ENCODE measurements at regions not wholly inside any gene's neighbourhood (a gene's known extent, or its start where the extent isn't known, plus 50 kb on each side); places are given as distances from the start of the nearest gene placed in this dataset.
"Not testable (repeated sequence)": the region's sequence is repeated elsewhere in the genome, so short reads cannot be mapped to it uniquely, and the experiment has no call there.

DNA sequence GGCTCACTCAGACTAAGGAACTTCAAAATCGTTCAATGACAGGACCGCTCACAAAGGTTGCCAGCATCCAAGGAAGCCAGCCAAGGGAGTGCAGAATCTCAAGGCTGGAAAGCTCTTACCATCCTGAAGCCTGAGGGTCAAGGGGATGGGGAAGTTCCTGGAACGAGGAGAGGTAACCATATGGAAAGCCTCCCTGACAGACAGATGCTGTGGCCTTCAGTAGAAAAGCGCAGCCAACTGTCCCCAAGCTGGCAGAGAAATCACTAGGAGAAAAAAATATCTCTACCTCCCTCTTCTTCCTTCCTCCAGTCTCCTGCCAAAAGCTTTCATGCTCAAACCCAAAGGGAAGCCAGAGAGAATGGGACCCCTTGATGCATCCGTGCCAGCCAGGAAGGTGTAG is 90.5 kb upstream of the RANBP3L start:
- DNase-seq = no peak

GRCh38 chr5:36392818-36393217 is 91.1 kb upstream of the RANBP3L start:
- DNase-seq = no peak

DNA sequence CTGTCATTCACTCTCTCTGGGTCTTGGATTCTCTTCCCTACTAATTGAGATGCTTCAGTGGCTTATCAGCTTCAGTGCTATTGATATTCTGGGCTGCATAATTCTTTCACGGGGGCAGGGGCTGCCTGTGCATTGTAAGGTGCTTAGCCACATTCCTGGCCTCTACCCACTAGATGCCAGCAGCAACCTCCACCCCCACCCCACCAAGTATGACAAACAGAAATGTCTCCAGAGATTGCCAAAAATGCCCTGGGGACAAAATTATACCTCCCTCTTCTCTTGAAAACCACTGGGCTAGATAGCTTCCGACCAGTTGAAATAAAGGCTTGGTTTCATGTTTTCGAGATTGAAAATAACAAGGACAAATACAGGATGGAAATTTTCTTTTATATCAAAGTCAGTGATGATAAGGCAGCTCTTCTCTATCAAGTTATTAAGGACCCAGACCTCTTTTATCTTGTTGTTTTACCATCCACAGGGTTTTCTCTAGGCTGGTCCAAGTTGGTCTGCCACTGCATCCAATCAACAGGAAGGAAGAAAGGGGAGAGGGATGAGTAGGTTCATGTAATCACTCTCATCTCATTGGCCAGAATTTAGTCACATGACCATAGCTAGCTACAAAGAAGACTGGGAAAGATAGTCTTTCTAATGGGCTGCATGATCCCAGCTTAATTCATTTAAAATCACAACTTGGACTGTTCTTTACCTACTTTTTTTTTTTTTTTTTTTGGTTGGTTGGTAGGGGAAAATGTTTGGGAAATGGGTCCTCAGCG is 92.1 kb upstream of the RANBP3L start:
- DNase-seq = no peak

DNA sequence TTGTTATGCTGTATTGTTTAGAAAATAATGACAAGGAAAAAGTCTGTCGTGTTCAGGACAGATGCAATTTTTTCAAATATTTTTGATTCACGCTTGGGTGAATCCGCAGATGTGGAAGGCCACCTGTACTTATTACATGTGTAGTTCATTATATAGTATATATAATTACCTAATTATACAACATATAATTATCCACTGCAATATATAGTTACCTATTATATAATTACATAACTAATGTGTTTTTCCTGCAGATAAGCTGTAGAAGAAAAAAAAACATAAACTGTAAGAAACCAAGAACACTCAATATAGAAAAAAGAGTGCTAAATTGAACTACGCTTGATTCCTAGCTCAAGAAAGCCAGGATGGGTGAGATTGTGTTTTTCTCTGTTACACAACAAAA is 93.6 kb upstream of the RANBP3L start:
- no peak for DNase-seq

GRCh38 chr5:36395947-36396346 is 94.2 kb upstream of the RANBP3L start:
- DNase-seq = not testable (repeated sequence)

- no peak for DNase-seq
Observed at GRCh38 chr5:36396640-36397039, 94.9 kb upstream of the RANBP3L start.

DNA sequence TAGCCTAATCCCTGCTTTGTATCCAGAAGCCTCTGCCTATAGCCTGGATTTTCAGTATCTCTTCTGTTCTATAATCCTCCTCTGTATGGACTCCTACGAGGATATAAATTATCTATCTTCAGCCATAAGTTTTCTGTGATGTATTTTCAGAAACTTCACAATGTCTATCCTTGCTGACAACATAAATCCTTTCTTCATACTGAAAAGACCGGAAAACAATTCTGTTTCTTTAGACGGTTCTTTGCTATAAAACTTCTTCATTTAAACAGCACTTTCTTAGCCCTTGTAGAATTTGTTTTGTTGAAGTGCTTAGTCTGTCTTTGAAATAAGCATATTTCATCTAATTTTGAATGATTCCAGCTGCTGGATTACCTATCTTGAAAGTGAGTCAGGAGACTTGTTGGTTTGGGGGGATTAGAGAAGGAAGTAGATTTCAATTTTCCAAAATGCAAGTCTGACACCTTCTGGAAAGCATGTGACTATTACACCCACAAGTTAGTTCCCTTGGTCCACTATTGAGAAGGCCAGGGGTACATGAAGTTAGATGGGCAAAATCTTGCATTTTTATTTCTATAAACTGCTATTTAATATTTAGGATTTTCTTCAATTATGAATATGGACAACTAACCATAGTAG is 96.3 kb upstream of the RANBP3L start:
- no peak for DNase-seq

DNA sequence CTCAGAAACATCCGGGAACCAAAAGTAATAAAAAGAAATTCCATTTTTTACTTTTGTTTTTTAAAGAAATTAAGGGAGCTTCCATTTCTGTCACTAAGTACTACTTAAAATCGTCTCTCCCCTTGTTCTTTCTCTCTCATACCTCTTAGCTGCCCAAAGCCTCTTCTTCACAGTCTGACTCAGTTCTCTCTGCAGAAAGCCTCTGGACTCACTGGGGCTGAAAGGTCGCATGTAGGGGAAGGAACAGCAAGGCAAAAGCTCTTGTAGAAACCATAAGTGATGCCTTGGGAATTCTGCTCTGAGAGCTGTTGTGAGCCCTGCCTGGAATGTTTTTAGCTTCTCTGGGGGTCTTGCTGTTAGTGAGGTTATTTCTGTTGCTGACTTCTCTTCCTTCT is 100.8 kb upstream of the RANBP3L start:
- DNase-seq = no peak

DNA sequence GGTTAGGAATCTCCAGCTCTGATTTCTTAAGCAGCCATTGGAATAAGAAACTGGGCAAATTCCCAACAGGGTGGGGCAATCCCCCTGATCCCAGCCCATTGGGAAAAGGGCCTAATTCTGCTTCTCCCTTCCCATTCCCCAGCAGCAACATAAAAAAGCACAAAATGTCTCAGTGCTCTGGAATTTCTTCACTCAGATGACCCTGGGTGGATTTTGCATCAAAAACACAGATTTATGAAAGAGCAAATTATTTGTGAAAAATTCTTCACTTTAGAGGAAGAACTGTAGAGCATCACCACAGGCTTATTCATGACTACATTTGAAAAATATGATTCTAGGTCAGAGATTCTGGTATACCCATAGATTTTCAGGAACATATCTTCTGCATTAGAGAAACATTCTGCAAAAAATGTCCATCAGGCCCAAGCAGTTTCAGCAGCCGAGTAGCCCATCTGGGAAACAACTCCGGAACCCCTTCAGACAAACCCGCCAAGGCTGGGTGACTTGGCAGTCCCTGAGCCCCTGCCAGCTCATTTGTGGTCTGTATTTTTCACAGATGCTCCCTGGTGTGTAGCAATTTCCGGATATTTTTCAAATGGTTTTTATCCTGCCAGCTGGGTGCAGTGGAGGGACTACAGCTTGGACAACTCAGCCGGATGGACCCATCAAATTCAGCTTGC is 102.1 kb upstream of the RANBP3L start:
- DNase-seq = no peak

DNA sequence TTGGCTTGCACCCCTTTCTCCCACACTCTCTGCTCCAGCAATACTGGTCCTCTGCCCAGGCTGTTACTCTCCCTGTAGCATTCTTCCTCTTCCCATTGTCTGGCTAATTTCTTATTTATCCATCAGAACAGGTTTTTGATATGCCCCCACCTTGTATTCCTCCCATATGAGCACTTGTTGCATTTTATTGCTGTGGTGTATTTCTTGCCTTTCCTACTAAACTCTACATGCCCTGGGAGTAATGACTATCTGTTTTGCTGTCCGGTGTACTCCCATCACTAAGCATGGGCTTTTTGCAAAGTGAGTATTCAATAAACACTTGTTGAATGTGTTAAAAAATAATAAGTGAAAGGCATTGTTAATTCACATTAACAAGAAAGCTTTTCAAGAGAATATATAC is 104.3 kb upstream of the RANBP3L start:
- no peak for DNase-seq

DNA sequence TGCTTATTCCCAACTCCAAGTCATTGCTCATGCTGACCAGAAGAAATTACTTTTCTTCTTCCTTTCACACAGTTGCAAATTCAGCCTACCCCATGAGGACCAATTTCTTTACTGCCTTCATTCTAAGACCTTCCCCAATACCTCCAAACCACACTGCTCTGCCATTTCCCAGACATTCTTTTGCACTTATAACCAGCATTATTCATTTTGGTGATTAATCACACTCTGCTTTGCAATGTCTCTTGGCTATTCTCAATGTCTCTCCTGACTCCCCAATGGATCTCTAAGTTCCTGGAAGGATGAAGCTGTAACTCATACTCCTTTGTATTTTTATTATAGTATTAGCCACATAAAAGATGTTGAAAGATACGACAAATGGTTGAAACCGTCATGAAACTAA is 105.7 kb upstream of the RANBP3L start:
- DNase-seq = no peak

DNA sequence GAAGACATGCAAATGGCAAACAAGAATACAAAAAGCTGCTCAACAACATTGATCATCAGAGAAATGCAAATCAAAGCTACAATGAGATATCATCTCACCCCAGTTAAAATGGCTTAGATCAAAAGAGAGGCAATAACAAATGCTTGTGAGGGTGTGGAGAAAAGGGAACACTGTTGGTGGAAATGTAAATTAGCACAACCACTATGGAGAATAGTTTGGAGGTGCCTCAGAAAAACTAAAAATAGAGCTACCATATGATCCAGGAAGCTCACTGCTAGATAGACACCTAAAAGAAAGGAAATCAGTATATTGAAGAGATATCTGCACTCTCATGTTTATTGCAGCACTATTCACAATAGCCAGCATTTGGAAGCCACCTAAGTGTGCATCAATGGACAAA is 108.0 kb upstream of the RANBP3L start:
- DNase-seq = not testable (repeated sequence)

DNA sequence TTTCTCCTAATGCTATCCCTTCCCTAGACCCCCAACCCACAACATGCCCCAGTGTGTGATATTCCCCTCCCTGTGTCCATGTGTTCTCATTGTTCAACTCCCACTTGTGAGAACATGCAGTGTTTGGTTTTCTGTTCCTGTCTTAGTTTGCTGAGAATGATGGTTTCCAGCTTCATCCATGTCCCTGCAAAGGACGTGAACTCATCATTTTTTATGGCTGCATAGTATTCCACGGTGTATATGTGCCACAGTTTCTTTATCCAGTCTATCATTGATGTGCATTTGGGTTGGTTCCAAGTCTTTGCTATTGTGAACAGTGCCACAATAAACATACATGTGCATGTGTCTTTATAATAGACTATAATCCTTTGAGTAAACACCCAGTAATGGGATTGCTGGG is 109.0 kb upstream of the RANBP3L start:
- DNase-seq = not testable (repeated sequence)

GRCh38 chr5:36414869-36415282 is 113.2 kb upstream of the RANBP3L start:
- no peak for DNase-seq

- DNase-seq = no peak
Observed at GRCh38 chr5:36416605-36417004, 114.9 kb upstream of the RANBP3L start.

GRCh38 chr5:36417221-36417620 is 115.5 kb upstream of the RANBP3L start:
- DNase-seq = no peak

- DNase-seq = no peak
Observed at GRCh38 chr5:36417668-36418067, 116.0 kb upstream of the RANBP3L start.

DNA sequence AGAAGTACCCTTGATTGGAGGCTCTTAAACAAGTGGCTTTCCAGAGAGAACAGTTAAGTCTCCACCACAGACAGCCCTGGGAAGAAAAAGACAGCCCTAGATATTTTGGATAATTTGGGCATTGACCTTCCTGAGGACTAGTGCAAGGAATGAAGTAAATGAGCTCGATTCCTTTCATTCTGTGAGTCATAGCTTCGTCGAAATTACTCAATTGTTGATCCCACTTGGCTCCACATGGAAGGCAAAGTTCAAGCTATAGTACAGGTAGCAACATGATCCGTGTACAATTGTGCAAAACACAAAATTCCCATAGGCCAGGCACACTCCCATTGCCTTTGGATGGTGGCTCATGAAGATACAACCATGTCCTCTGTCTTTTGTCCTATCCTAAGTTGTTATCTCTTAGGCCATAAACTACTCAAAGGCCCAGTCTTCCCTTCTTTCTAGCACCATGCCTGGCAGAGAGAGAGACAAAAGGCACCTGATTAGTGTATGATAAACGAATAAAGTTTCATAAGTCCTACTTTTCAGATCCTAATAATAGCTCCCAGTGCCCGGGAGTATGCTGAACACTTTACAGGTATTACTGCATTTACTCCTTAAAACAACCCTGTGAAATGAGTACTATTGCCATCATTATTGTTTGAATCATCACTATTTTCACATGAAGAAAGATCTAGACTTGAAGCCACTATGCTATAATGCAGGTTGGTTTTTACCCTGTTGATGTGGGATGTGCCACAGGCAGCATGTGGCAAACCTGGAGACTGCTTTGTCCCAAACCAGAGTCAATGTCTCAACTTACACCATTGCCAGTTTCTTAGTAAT is 116.7 kb upstream of the RANBP3L start:
- DNase-seq = no peak

GRCh38 chr5:36421256-36421655 is 119.6 kb upstream of the RANBP3L start:
- DNase-seq = no peak

- DNase-seq = no peak
Observed at GRCh38 chr5:36422952-36423351, 121.2 kb upstream of the RANBP3L start.

DNA sequence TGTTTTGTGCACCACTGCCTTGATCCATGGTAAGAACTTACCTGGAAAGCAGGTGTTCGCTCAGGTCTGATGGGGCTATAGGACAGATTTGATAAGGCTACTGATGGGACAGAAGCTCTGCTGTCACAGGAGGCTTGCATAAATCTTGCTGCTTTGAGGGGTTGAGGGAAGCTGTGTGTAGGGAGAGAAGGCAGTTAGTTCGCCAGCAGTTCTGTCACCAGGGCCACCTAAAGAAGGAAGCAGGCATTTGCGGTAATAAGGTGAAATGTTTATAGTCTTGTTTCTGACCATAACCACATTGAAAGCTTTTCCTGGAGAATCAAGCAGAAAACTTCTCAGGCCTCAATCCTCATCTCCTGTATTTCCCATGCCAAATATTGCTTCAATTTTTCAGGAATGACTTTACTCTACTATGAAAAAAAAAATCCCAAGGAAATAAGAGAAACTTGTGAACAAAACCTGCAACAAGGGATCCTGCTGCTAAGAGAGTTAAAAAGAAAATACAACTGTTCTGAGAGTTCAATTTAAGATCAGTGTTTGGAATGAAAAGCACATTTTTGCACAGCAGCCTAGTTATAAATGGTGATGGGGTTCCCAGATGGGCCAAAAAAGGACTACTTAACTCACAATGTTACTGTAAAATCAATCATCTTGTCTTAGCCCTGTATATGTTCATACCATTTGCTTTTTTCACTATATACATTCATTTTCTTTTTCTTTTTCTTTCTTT is 122.0 kb upstream of the RANBP3L start:
- DNase-seq = no peak

DNA sequence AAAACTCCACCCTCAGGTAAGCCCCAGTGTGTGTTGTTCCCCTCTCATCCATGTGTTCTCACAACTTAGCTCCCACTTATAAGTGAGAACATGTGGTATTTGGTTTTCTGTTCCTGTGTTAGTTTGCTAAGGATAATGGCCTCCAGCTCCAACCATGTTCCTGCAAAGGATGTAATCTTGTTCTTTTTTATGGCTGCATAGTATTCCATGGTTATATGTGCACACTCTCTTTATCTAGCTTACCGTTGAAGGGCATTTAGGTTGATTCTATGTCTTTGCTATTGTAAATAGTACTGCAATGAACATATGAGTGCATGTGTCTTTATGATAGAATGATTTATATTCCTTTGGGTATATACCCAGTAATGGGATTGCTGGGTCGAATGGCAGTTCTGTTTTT is 124.4 kb upstream of the RANBP3L start:
- not testable (repeated sequence) for DNase-seq

- no peak for DNase-seq
Observed at GRCh38 chr5:36435516-36435915, 133.8 kb upstream of the RANBP3L start.

All from activated CD8-positive, alpha-beta memory T cell treated with anti-CD3 and anti-CD28 coated beads, Interleukin-2, amount 50 U/mL, for 4 hours (primary cell).